Body of pancreas (tissue), 4 donors: ENCODE measurements at regions not wholly inside any gene's neighbourhood (a gene's known extent, or its start where the extent isn't known, plus 50 kb on each side); places are given as distances from the start of the nearest gene placed in this dataset.

Experiments
- POLR2A ChIP-seq, 3 donors: fragments of 450-650 bp; IDR thresholded peaks; one replicate each; pipeline ENCODE4 v1.6.1; 2016; ENCODE audit warnings: antibody characterized with exemption in 3 of 3, mild to moderate bottlenecking in 2 of 3
- TF ChIP-seq, protein P1 (sequence below), 7 experiments: fragments of 450-650 bp in 4 of 7; fragments of 200-600 bp in 3 of 7; sonication (generic) in 3 of 7; IDR thresholded peaks; one replicate each; pipeline ENCODE4 v1.5.1; 2016 to 2019; ENCODE audit warnings: antibody characterized with exemption in 7 of 7

DNA sequence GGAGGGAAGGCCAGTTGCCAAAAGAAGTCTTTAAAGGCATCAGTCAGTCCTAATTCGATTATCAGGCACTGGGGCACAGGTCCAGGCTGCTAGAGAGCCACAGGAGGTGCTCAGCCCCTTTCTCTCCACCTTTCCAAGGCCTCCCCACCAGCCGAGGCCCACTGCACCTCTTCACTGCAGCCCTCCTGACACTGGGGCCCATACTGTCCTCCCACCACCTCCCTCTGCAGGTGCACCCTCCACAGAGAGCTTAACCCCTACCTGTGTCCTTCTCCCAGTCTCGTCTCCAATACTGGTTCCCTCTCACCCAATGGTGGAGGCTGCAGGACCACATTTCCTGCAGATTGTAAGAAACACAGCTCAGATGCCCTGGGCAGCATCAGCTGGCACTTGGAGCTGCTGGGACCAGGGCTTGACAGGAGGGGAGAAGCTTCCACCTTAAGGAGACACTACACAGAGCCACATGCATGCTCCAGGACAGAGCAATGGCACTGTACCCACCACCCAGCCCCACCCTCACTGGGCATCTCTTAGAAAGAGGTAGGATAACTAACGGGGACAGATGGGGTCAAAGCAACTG, 81.6 kb upstream of the PRR20G start:
- TF ChIP-seq, protein P1, sequence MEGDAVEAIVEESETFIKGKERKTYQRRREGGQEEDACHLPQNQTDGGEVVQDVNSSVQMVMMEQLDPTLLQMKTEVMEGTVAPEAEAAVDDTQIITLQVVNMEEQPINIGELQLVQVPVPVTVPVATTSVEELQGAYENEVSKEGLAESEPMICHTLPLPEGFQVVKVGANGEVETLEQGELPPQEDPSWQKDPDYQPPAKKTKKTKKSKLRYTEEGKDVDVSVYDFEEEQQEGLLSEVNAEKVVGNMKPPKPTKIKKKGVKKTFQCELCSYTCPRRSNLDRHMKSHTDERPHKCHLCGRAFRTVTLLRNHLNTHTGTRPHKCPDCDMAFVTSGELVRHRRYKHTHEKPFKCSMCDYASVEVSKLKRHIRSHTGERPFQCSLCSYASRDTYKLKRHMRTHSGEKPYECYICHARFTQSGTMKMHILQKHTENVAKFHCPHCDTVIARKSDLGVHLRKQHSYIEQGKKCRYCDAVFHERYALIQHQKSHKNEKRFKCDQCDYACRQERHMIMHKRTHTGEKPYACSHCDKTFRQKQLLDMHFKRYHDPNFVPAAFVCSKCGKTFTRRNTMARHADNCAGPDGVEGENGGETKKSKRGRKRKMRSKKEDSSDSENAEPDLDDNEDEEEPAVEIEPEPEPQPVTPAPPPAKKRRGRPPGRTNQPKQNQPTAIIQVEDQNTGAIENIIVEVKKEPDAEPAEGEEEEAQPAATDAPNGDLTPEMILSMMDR (IDR thresholded peaks at IDR 0.05): no peak
- TF ChIP-seq POLR2A (IDR thresholded peaks at IDR 0.05): no peak
